Colonic mucosa (tissue), 4 donors: ENCODE measurements at regions not wholly inside any gene's neighbourhood (a gene's known extent, or its start where the extent isn't known, plus 50 kb on each side); places are given as distances from the start of the nearest gene placed in this dataset.

Experiments
- DNase-seq: peaks from one replicate; pipeline ENCODE4 v3.0.0-alpha.2; 2020
- H3K27ac ChIP-seq: fragments of 200-600 bp; one replicate; pipeline ENCODE4 v1.8.0; 2021
- H3K27me3 ChIP-seq: fragments of 200-600 bp; one replicate; pipeline ENCODE4 v1.8.0; 2021
- H3K36me3 ChIP-seq: fragments of 200-600 bp; one replicate; pipeline ENCODE4 v1.8.0; 2021
- H3K4me1 ChIP-seq: fragments of 200-600 bp; one replicate; pipeline ENCODE4 v1.8.0; 2021; ENCODE audit warnings: mild to moderate bottlenecking
- H3K4me3 ChIP-seq: fragments of 200-600 bp; one replicate; pipeline ENCODE4 v1.8.0; 2021
- H3K9ac ChIP-seq, 2 donors: one replicate each; pipeline ENCODE4 v1.7.0; 2013; ENCODE audit warnings: control low read depth in 2 of 2, low read depth in 2 of 2, low read length in 2 of 2
- H3K9me3 ChIP-seq: fragments of 200-600 bp; one replicate; pipeline ENCODE4 v1.8.0; 2021
- intact Hi-C: fragments of 100-400 bp; cut with DNase I; formaldehyde crosslinking; loops from one replicate; pipeline ENCODE4 v1.14.1; 2022
- TF ChIP-seq, protein P1 (sequence below): fragments of 200-600 bp; IDR thresholded peaks from one replicate; pipeline ENCODE4 v1.8.0; 2022; ENCODE audit warnings: antibody characterized with exemption, mild to moderate bottlenecking
- donor health status: healthy.
- donor health status: DM: no; HTN: no; CAD: no.
- donor health status: DM: no; HTN: no; CAD: no.

DNA sequence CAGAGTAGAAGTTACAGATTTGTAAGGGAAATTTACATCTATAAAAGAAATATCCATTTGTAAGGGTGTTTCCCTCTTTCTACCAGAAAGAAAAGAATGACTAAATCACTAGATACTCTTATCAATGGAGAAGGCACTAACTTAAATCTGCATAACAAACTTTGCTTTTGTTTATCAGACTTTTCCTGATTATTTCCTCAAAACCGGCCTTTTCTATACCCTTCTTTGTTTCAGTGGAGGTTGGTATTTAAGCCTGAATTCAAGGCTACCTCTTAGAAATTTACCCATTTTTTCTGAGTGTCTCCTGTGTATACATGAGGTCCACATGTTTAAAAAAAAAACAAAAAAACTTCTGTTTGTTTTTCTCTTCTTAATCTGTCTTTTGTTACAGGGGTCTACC lies 80.4 kb upstream of the GRPR start:
- H3K9ac ChIP-seq, result no peak overlapping the region
- intact Hi-C loops, result no loop called here
- TF ChIP-seq, protein P1, sequence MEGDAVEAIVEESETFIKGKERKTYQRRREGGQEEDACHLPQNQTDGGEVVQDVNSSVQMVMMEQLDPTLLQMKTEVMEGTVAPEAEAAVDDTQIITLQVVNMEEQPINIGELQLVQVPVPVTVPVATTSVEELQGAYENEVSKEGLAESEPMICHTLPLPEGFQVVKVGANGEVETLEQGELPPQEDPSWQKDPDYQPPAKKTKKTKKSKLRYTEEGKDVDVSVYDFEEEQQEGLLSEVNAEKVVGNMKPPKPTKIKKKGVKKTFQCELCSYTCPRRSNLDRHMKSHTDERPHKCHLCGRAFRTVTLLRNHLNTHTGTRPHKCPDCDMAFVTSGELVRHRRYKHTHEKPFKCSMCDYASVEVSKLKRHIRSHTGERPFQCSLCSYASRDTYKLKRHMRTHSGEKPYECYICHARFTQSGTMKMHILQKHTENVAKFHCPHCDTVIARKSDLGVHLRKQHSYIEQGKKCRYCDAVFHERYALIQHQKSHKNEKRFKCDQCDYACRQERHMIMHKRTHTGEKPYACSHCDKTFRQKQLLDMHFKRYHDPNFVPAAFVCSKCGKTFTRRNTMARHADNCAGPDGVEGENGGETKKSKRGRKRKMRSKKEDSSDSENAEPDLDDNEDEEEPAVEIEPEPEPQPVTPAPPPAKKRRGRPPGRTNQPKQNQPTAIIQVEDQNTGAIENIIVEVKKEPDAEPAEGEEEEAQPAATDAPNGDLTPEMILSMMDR, result no peak

DNA sequence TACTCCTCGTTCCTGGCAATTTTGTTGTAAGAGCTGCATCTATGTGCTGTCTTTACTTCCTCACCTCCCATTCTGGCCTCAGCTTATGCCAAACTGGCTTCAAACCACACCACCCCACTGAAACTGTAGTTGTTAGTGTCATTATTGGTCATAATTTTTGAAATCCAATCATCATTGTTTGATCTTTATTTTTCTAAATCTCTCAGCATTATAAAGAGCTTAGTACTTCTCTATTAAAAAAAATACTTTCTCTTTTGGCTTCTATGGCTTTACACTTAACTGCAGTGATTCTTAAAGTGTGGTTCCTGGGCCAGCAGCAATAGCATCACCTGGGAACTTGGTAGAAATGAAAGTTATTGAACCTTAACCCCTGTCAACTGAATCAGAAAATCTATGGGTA lies 83.5 kb upstream of the GRPR start:
- Histone ChIP-seq H3K9me3 (no peaks in the 10 kb centered on the region), H3K9ac (no peak overlapping the region), H3K4me3 (no peak overlapping the region), H3K4me1 (no peaks in the 10 kb centered on the region), H3K27ac (no peak overlapping the region), H3K36me3 (no peaks in the 10 kb centered on the region), H3K27me3 (no peaks in the 10 kb centered on the region)
- TF ChIP-seq, protein P1, result no peak
- DNase-seq, result no peak
- intact Hi-C loops, result no loop called here

More for the DNA sequence above, 80.4 kb upstream of the GRPR start:
- Histone ChIP-seq H3K27me3 (no peaks in the 10 kb centered on the region), H3K27ac (no peak overlapping the region), H3K36me3 (no peaks in the 10 kb centered on the region), H3K4me1 (no peaks in the 10 kb centered on the region), H3K4me3 (no peak overlapping the region), H3K9me3 (no peaks in the 10 kb centered on the region)
- no peak for DNase-seq

DNA sequence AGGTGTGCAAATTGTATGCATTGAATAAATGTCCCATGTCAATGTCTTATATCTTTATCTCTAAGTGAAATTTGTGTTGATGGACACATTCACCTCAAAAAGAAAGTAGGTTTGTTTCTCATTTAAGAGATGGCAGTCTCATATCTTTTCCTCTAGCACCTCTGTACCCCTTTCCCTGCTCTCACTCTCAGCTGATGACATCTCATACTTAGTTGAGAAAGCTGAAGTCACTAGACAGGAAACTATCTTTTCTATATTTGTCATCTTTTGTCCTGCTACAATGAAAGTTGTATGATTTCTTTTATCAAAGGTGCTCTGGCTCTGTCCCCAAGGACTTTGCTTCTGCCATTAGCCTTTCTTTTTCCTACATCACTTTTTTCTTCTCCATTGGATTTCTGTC lies 84.0 kb upstream of the GRPR start:
- no peaks in the 10 kb centered on the region for H3K9me3 ChIP-seq
- H3K27ac ChIP-seq, result no peak overlapping the region
- H3K4me3 ChIP-seq, result no peak overlapping the region
- H3K27me3 ChIP-seq, result no peaks in the 10 kb centered on the region
- H3K4me1 ChIP-seq, result no peaks in the 10 kb centered on the region
- TF ChIP-seq, protein P1, result no peak
- intact Hi-C loops, result no loop called here
- no peaks in the 10 kb centered on the region for H3K36me3 ChIP-seq
- no peak overlapping the region for H3K9ac ChIP-seq
- no peak for DNase-seq

DNA sequence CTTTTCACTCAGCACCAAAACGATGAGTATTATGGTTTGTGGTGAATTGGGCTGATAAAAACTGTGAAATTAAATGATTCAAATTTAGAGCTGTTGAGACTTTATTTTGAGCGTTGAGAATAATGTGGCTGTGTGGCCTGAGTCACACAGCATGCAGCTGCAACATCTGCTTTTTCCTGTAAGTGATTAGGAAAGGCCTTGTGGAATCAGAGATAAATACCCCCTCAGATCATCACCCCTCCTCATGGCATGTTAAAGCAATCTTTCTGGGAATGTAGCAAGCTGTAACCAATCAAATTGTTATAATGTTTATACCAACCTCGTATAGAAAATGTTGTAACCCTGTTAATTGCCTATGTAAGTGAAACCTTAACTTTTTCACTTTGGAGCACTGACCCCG lies 90.0 kb upstream of the GRPR start:
- H3K9me3 ChIP-seq, result no peaks in the 10 kb centered on the region
- no peaks in the 10 kb centered on the region for H3K36me3 ChIP-seq
- no peak overlapping the region for H3K4me3 ChIP-seq
- no peaks in the 10 kb centered on the region for H3K27me3 ChIP-seq
- no peak for DNase-seq
- H3K4me1 ChIP-seq, result no peaks in the 10 kb centered on the region
- TF ChIP-seq, protein P1, result no peak
- no peak overlapping the region for H3K27ac ChIP-seq
- intact Hi-C loops, result no loop called here
- no peak overlapping the region for H3K9ac ChIP-seq

DNA sequence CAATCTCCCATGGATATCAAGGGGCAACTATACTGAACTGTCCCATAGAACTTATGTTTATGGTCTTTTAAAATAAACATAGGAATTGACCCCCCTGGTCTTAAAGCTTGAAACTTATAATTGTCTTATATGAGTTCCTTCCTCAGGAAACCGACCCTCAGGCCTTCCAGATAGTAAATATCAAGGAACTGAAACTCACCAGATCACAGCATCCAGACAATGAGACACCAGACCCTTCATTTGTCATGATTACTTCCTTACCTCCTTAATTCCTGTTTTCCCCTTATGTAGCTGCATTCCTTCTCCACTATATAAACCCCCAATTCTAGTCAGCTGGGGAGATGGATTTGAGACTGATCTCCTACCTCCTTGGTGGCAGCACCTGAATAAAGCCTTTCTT lies 94.8 kb upstream of the GRPR start:
- Histone ChIP-seq H3K4me1 (no peaks in the 10 kb centered on the region), H3K4me3 (no peak overlapping the region), H3K27me3 (no peaks in the 10 kb centered on the region), H3K9ac (no peak overlapping the region), H3K27ac (no peak overlapping the region), H3K9me3 (no peaks in the 10 kb centered on the region), H3K36me3 (no peaks in the 10 kb centered on the region)
- intact Hi-C loops, result no loop called here
- no peak for DNase-seq
- TF ChIP-seq, protein P1, result no peak
